SU-DHL-6 (cell line): ENCODE measurements at regions not wholly inside any gene's neighbourhood (a gene's known extent, or its start where the extent isn't known, plus 50 kb on each side); places are given as distances from the start of the nearest gene placed in this dataset.

ENCODE experiments used
- H2AFZ ChIP-seq: fragments of 200-600 bp; sonication (generic); 2 replicates; pipeline ENCODE4 v1.6.1; 2014; ENCODE audit warnings: low read depth, mild to moderate bottlenecking, moderate library complexity, mixed read lengths, antibody characterized with exemption, low read length; ENCODE audit not compliant: severe bottlenecking
- H3F3A ChIP-seq: fragments of 200-600 bp; shearing (Covaris generic); 2 replicates; pipeline ENCODE4 v1.6.0; 2016; ENCODE audit warnings: antibody characterized with exemption, mild to moderate bottlenecking; ENCODE audit not compliant: insufficient read depth
- H3K27ac ChIP-seq: fragments of 200-600 bp; sonication (generic); 2 replicates; pipeline ENCODE4 v1.5.1; 2016; ENCODE audit warnings: low read depth, mild to moderate bottlenecking, low read length, moderate library complexity, mixed read lengths
- H3K27me3 ChIP-seq: fragments of 200-600 bp; sonication (generic), shearing (Covaris generic); 2 replicates; pipeline ENCODE4 v1.6.0; 2014; ENCODE audit warnings: mild to moderate bottlenecking, low read length
- H3K36me3 ChIP-seq: fragments of 200-600 bp; sonication (generic); 2 replicates; pipeline ENCODE4 v1.6.1; 2014; ENCODE audit warnings: mild to moderate bottlenecking, low read length, mixed read lengths
- H3K4me2 ChIP-seq: fragments of 300-600, 200-600 bp; shearing (Covaris generic), sonication (generic); 2 replicates; pipeline ENCODE4 v1.6.0; 2014; ENCODE audit warnings: low read length, low read depth, mild to moderate bottlenecking; ENCODE audit not compliant: poor library complexity, severe bottlenecking
- H3K4me3 ChIP-seq: fragments of 200-600 bp; sonication (generic); 2 replicates; pipeline ENCODE4 v1.5.1; 2014; ENCODE audit warnings: antibody characterized with exemption, low read length, mild to moderate bottlenecking, mixed read lengths; ENCODE audit not compliant: insufficient read depth, poor library complexity, severe bottlenecking
- H3K79me2 ChIP-seq: fragments of 200-600 bp; sonication (generic); 2 replicates; pipeline ENCODE4 v1.6.1; 2014; ENCODE audit warnings: mild to moderate bottlenecking, low read length, moderate library complexity; ENCODE audit not compliant: insufficient read depth
- H3K9ac ChIP-seq: fragments of 200-600 bp; sonication (generic); 2 replicates; pipeline ENCODE4 v1.7.0; 2014; ENCODE audit warnings: mild to moderate bottlenecking, low read length
- H3K9me2 ChIP-seq: fragments of 200-600 bp; sonication (generic); replicated peaks from 2 replicates; pipeline ENCODE4 v1.6.1; 2014; ENCODE audit warnings: low read length; ENCODE audit not compliant: insufficient read depth
- H3K9me3 ChIP-seq: fragments of 200-600 bp; sonication (generic); 2 replicates; pipeline ENCODE4 v1.6.1; 2014; ENCODE audit warnings: low read length, mixed read lengths; ENCODE audit not compliant: insufficient read depth
- H4K20me1 ChIP-seq: fragments of 200-600 bp; sonication (generic); 2 replicates; pipeline ENCODE4 v1.6.1; 2014; ENCODE audit warnings: low read depth, mild to moderate bottlenecking, antibody characterized with exemption, low read length, moderate library complexity, mixed read lengths
- EZH2phosphoT487 ChIP-seq: fragments of 200-600 bp; sonication (generic), shearing (Covaris generic); conservative IDR thresholded peaks from 2 replicates; pipeline ENCODE4 v1.6.1; 2018; ENCODE audit warnings: mild to moderate bottlenecking, antibody characterized with exemption, low read length, moderate library complexity, mixed read lengths
- TF ChIP-seq, protein P1 (sequence below): fragments of 200-600 bp; sonication (generic); IDR thresholded peaks from one replicate; pipeline ENCODE4 v1.5.1; 2017; ENCODE audit warnings: antibody characterized with exemption, mild to moderate bottlenecking, low read length, moderate library complexity; ENCODE audit not compliant: insufficient read depth, poor library complexity, severe bottlenecking

DNA sequence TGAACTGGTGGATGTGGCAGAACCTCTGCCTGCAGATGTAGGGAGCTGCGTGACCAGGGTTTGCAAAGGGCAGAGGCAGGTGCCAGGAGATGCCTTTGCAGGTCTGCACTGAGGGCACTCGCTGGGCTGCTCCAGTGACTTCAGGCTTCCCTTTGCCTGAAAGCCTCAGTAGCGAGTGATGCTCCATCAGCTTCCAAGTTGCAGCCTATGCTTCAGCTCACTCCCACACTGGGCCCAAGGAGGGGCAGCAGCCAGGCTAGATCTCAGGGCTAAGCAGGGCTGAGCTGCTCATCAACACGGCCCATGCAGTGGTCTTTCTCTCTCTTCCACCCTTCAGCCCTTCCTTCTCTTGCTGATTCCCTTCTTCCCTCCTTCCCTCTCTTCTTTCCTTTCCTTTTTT is 78.3 kb upstream of the RGMA start:
- no peaks in the 10 kb centered on the region for H3K9me3 ChIP-seq
- no peak overlapping the region for H2AFZ ChIP-seq
- H3K27ac ChIP-seq = no peak overlapping the region
- H3K4me2 ChIP-seq = no peak overlapping the region
- H3K9ac ChIP-seq = no peak overlapping the region
- TF ChIP-seq EZH2phosphoT487 = no peak
- TF ChIP-seq, protein P1, sequence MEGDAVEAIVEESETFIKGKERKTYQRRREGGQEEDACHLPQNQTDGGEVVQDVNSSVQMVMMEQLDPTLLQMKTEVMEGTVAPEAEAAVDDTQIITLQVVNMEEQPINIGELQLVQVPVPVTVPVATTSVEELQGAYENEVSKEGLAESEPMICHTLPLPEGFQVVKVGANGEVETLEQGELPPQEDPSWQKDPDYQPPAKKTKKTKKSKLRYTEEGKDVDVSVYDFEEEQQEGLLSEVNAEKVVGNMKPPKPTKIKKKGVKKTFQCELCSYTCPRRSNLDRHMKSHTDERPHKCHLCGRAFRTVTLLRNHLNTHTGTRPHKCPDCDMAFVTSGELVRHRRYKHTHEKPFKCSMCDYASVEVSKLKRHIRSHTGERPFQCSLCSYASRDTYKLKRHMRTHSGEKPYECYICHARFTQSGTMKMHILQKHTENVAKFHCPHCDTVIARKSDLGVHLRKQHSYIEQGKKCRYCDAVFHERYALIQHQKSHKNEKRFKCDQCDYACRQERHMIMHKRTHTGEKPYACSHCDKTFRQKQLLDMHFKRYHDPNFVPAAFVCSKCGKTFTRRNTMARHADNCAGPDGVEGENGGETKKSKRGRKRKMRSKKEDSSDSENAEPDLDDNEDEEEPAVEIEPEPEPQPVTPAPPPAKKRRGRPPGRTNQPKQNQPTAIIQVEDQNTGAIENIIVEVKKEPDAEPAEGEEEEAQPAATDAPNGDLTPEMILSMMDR = no peak
- no peaks in the 10 kb centered on the region for H3K9me2 ChIP-seq
- no peak overlapping the region for H3K4me3 ChIP-seq
- H3K36me3 ChIP-seq = no peaks in the 10 kb centered on the region
- no peaks in the 10 kb centered on the region for H4K20me1 ChIP-seq
- no peaks in the 10 kb centered on the region for H3K27me3 ChIP-seq
- H3K79me2 ChIP-seq = no peaks in the 10 kb centered on the region
- no peaks in the 10 kb centered on the region for H3F3A ChIP-seq

DNA sequence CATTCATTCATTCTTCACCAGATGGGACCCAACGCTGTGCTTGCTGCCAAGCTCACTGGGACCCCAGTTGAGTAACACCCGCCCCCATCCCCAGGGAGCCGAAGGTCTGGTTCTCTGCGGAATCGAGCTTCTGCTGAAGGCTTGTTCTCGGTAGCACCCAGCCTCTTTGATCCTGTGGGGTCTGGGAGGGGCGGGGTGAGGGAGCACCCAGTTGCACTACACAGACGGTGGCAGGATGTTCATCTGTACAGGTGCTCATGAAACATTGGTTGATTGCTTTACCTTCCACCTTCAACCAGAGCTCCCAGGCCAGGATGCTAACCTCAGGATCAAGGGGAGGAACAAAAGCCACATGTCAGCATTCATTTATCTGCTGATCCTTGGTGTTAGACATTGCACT is 77.7 kb upstream of the RGMA start:
- Histone ChIP-seq H3K27ac (no peak overlapping the region), H3K4me2 (no peak overlapping the region), H2AFZ (no peak overlapping the region), H3K9me2 (no peaks in the 10 kb centered on the region), H3K79me2 (no peaks in the 10 kb centered on the region), H3K27me3 (no peaks in the 10 kb centered on the region), H3K9me3 (no peaks in the 10 kb centered on the region), H3K9ac (no peak overlapping the region), H3K36me3 (no peaks in the 10 kb centered on the region), H4K20me1 (no peaks in the 10 kb centered on the region), H3F3A (no peaks in the 10 kb centered on the region), H3K4me3 (no peak overlapping the region)
- TF ChIP-seq, protein P1 = no peak
- no peak for TF ChIP-seq EZH2phosphoT487

DNA sequence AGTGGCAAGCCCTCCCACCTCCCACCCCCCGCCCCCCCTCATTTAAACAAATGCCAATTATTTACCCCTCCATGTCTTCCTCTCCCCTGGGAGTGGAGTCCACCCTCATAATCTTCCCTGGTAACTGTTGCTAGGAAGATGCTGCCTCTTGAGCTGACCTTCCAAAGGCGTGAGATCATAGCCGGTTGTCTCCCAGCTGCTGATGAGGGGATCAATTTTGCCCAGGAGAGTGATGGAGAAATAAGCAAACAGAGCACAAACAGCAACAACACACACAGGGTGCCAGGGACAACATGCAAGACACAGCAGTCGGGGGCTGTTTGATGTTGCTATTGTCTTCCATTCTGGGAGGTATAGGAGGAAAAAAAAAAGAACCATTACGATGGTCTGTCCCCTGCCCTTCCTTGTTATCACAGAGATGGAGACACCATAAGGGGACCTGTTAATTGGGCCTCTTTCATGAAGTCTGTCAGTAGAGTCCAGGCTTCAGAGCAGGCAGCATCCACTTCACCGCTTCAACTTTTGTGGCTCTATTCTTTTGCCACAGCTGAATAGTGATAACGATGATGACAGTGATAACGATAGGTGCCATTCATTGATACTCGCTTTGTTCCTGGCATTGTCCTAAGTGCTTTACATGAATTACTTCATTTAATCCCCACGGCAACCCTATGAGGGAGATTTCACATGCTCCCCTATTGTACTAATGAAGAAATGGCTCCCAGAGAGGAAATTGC is 76.9 kb upstream of the RGMA start:
- H4K20me1 ChIP-seq = no peaks in the 10 kb centered on the region
- no peaks in the 10 kb centered on the region for H3K79me2 ChIP-seq
- H3K36me3 ChIP-seq = no peaks in the 10 kb centered on the region
- H3K4me2 ChIP-seq = no peak overlapping the region
- TF ChIP-seq, protein P1 = no peak
- TF ChIP-seq EZH2phosphoT487 = no peak
- H3F3A ChIP-seq = no peaks in the 10 kb centered on the region
- H2AFZ ChIP-seq = no peak overlapping the region
- no peaks in the 10 kb centered on the region for H3K9me2 ChIP-seq
- H3K9ac ChIP-seq = no peak overlapping the region
- no peak overlapping the region for H3K4me3 ChIP-seq
- no peaks in the 10 kb centered on the region for H3K27me3 ChIP-seq
- no peak overlapping the region for H3K27ac ChIP-seq
- H3K9me3 ChIP-seq = no peaks in the 10 kb centered on the region
